GM10266 (cell line): ENCODE measurements at regions not wholly inside any gene's neighbourhood (a gene's known extent, or its start where the extent isn't known, plus 50 kb on each side); places are given as distances from the start of the nearest gene placed in this dataset.

Source experiments
- DNase-seq: peaks from one replicate; pipeline ENCODE4 v3.0.0; 2012; ENCODE audit errors: extremely low spot score
- CTCF ChIP-seq: IDR thresholded peaks from 2 replicates; pipeline ENCODE4 v1.5.1; 2012; ENCODE audit warnings: mild to moderate bottlenecking, low read depth; ENCODE audit not compliant: control insufficient read depth, insufficient read depth; ENCODE audit errors: missing control alignments

GRCh38 chr7:23972057-23972456 lies 262.0 kb downstream of the STK31 start:
- DNase-seq: no peak
- no peak for TF ChIP-seq CTCF

DNA sequence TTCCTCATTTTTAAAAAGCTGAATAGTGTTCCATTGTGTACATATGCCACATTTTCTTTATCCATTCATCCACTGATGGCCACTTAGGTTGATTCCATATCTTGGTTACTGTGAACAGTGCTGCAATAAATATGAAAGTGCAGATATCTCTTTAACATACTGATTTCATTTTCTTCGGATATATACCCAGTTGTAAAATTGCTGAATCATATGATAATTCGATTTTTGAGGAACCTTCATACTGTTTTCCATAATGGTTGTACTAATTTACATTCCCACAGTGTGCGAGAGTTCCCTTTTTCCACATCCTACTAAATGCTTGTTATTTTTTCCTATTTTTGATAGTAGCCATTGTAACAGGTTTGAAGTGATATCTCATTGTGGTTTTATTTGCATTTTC lies 263.2 kb downstream of the STK31 start:
- no peak for TF ChIP-seq CTCF
- DNase-seq: no peak

GRCh38 chr7:23980081-23980480 lies 270.1 kb downstream of the STK31 start:
- TF ChIP-seq CTCF: no peak
- DNase-seq: no peak

DNA sequence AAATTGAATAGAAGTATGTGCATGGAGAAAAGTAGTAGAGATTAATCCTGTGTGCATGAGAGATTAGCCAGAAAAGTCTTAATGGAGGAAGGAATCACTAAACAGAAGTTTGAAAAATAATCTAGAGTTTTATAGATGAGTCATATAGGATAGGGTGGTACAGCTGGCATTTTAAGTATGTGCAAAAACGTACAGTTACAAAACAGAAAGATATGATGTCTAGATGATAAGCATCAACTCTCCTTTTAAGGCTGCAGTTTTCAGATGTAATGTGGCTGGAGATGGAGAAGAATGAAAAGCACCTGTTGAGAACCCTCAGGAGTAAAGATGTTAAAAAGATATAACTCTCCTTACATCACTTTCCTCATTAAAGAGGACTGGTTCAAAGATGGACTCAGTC lies 271.3 kb downstream of the STK31 start:
- no peak for TF ChIP-seq CTCF

GRCh38 chr7:23981758-23982157 lies 271.7 kb downstream of the STK31 start:
- no peak for TF ChIP-seq CTCF
- DNase-seq: no peak

More for the DNA sequence above, 271.3 kb downstream of the STK31 start:
- no peak for DNase-seq

- DNase-seq: no peak
- no peak for TF ChIP-seq CTCF
Measured at GRCh38 chr7:24005517-24005916, 278.5 kb upstream of the NPY start.

DNA sequence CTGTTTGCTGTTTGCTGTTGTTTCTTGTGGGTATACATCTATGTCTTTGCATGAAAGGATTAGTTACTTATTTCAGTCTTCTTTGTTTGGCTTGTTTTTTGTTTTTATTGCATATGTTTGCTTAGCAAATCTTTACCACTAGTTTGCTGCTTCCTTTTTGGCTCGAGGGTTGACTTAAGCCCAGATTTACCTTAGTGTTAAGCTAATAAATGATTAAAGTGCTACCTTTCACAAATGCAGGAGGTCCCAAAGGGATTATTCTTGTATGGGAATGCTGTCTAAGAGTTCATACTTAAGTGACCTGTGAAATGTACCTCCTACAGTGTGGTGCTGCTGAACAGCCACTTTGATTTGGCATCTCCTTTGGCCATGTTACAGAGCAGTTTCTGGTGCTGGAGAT lies 273.5 kb upstream of the NPY start:
- no peak for DNase-seq
- TF ChIP-seq CTCF: no peak
